Testis (tissue), 2 donors: ENCODE measurements at regions not wholly inside any gene's neighbourhood (a gene's known extent, or its start where the extent isn't known, plus 50 kb on each side); places are given as distances from the start of the nearest gene placed in this dataset.

ENCODE experiments used
- POLR2A ChIP-seq: fragments of 450-650 bp; IDR thresholded peaks from one replicate; pipeline ENCODE4 v1.6.1; 2017; ENCODE audit warnings: antibody characterized with exemption, mild to moderate bottlenecking, moderate library complexity
- TF ChIP-seq, protein P1 (sequence below), 3 experiments: fragments of 450-650 bp in 2 of 3; fragments of 200-600 bp in 1 of 3; sonication (generic) in 1 of 3; IDR thresholded peaks; one replicate each; pipeline ENCODE4 v1.5.1; 2016 to 2019; ENCODE audit warnings: antibody characterized with exemption in 3 of 3, mild to moderate bottlenecking in 2 of 3, moderate library complexity in 1 of 3

DNA sequence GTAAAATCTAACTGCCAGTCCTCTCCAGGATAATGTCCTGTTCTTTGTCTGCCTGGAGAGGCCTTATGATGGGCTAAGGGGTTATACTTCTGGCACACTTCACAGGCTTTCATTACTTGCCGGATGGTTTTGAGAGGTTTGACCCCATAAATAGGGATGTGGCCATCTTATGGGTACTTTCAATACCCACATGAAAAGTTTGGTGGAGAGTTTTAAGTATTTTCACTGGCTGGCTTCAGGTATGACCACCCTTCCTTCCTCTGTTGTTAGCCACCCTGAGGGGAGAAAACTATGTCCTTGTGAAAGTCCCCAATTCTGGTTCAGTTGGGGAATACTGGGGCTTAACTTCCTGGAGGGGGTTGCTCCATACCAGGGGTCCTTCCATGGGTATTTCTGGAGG is 54.8 kb downstream of the ASCL4 start:
- TF ChIP-seq, protein P1, sequence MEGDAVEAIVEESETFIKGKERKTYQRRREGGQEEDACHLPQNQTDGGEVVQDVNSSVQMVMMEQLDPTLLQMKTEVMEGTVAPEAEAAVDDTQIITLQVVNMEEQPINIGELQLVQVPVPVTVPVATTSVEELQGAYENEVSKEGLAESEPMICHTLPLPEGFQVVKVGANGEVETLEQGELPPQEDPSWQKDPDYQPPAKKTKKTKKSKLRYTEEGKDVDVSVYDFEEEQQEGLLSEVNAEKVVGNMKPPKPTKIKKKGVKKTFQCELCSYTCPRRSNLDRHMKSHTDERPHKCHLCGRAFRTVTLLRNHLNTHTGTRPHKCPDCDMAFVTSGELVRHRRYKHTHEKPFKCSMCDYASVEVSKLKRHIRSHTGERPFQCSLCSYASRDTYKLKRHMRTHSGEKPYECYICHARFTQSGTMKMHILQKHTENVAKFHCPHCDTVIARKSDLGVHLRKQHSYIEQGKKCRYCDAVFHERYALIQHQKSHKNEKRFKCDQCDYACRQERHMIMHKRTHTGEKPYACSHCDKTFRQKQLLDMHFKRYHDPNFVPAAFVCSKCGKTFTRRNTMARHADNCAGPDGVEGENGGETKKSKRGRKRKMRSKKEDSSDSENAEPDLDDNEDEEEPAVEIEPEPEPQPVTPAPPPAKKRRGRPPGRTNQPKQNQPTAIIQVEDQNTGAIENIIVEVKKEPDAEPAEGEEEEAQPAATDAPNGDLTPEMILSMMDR (IDR thresholded peaks at IDR 0.05): no peak
- TF ChIP-seq POLR2A: no peak
